Activated T-helper 17 cell treated with anti-CD3 and anti-CD28 coated beads, Interleukin-2, amount 50 U/mL, for 72 hours (primary cell): ENCODE measurements at regions not wholly inside any gene's neighbourhood (a gene's known extent, or its start where the extent isn't known, plus 50 kb on each side); places are given as distances from the start of the nearest gene placed in this dataset.

ENCODE experiments used
- ATAC-seq: fragments of 150-1000 bp; cut with Tn5 transposase; replicated peaks from 2 replicates; pipeline ENCODE4 v1.10.0; 2021; ENCODE audit warnings: mild to moderate bottlenecking, moderate library complexity
- H3K27ac Mint-ChIP-seq: one replicate; pipeline ENCODE4 v1.8.0; 2022; ENCODE audit warnings: mixed read lengths
- H3K27me3 Mint-ChIP-seq: one replicate; pipeline ENCODE4 v1.8.0; 2022; ENCODE audit warnings: mixed read lengths
- H3K36me3 Mint-ChIP-seq: one replicate; pipeline ENCODE4 v1.8.0; 2022; ENCODE audit warnings: low read depth, mild to moderate bottlenecking, mixed read lengths
- H3K4me1 Mint-ChIP-seq: one replicate; pipeline ENCODE4 v1.8.0; 2022; ENCODE audit warnings: mixed read lengths
- H3K4me3 Mint-ChIP-seq: one replicate; pipeline ENCODE4 v1.8.0; 2022; ENCODE audit warnings: mild to moderate bottlenecking, mixed read lengths
- H3K9me3 Mint-ChIP-seq: one replicate; pipeline ENCODE4 v1.8.0; 2022; ENCODE audit warnings: mixed read lengths

DNA sequence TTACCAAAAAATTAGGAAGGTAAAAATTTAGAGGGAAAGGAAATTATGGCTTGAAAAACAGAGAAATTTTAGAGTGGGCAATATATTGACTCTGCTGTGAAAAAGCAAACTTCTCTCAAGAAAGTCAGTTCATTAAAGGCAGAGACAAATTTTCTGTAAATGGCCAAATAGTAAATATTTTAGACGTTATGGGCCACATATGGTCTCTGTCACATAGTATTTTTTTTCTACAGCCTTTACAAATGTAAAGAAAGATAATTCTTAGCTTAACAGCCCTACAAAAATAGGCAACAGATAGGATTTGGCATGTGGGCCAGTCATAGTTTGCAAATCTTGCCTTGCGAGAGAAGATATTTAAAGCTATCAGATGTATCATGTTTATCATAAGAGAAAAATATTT lies 1750.4 kb downstream of the SUCLG1 start:
- ATAC-seq, result no peak
- no peak overlapping the region for H3K27ac Mint-ChIP-seq
- no peak overlapping the region for H3K4me3 Mint-ChIP-seq
- H3K27me3 Mint-ChIP-seq, result no peaks in the 10 kb centered on the region
- no peaks in the 10 kb centered on the region for H3K36me3 Mint-ChIP-seq
- H3K9me3 Mint-ChIP-seq, result peaks cover 14% of the 10 kb centered on the region
- no peaks in the 10 kb centered on the region for H3K4me1 Mint-ChIP-seq

GRCh38 chr2:82697231-82697630 lies 1761.8 kb downstream of the SUCLG1 start:
- no peaks in the 10 kb centered on the region for H3K36me3 Mint-ChIP-seq
- no peak overlapping the region for H3K4me3 Mint-ChIP-seq
- H3K27me3 Mint-ChIP-seq, result no peaks in the 10 kb centered on the region
- ATAC-seq, result no peak
- H3K9me3 Mint-ChIP-seq, result peaks cover 6% of the 10 kb centered on the region
- no peak overlapping the region for H3K27ac Mint-ChIP-seq
- H3K4me1 Mint-ChIP-seq, result no peaks in the 10 kb centered on the region

DNA sequence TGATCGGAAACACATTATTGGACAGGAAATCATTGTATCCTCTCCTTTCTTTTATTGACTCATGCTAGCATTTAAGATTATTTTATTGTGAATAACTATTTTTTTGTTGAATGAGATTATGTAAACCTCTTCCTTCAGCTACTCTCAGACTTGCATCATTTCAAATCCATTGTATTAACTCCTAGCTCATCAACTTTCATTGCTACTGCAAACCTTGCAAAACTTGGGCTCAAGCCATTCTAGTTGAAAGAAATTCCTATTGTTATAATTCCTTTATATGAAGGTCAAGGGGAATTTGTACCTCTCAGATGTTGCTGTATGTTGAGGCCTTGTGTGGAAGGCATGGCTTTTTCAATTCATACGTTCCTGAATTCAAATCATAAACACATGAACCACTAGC lies 1764.6 kb downstream of the SUCLG1 start:
- ATAC-seq, result no peak
- no peaks in the 10 kb centered on the region for H3K4me1 Mint-ChIP-seq
- no peak overlapping the region for H3K4me3 Mint-ChIP-seq
- H3K9me3 Mint-ChIP-seq, result peaks cover 6% of the 10 kb centered on the region
- no peak overlapping the region for H3K27ac Mint-ChIP-seq
- no peaks in the 10 kb centered on the region for H3K36me3 Mint-ChIP-seq
- no peaks in the 10 kb centered on the region for H3K27me3 Mint-ChIP-seq

DNA sequence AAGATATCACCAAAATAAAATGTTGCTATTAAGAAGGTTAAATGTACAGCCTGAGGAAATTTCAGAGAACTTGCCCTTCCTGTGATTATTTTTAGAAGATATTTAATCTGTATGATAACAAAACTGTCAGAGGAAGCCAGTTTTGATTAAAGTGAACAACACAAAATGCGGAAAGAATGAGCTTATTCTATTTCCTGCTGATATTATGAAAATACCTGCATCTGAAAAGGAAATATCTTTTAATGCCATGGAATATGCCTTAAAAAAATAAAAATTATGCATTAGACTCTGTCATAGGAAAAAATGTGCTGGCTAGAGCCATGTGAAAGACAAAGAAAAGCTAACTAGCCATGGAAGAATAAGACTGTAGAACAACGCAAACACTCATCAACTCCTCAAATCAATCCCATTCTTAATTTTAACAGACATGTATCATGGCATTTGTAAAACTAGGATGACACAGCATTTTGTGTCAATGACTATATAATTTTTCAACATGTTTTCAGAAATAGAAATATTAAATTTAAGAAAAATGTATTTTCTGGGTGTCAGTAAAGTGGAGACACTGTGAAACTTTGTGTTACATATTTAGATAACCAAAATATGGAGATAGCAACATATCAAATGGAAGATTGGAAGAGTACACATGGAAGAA lies 1768.2 kb downstream of the SUCLG1 start:
- H3K27me3 Mint-ChIP-seq, result no peaks in the 10 kb centered on the region
- H3K36me3 Mint-ChIP-seq, result no peaks in the 10 kb centered on the region
- H3K9me3 Mint-ChIP-seq, result peaks cover 4% of the 10 kb centered on the region
- H3K4me1 Mint-ChIP-seq, result no peaks in the 10 kb centered on the region
- no peak overlapping the region for H3K27ac Mint-ChIP-seq
- no peak for ATAC-seq
- H3K4me3 Mint-ChIP-seq, result no peak overlapping the region

- ATAC-seq, result no peak
- Mint-ChIP-seq H3K27ac (no peak overlapping the region), H3K4me3 (no peak overlapping the region), H3K4me1 (no peaks in the 10 kb centered on the region), H3K9me3 (peaks cover 14% of the 10 kb centered on the region), H3K36me3 (no peaks in the 10 kb centered on the region), H3K27me3 (no peaks in the 10 kb centered on the region)
Observed at GRCh38 chr2:82675186-82675585, 1783.9 kb downstream of the SUCLG1 start.

GRCh38 chr2:82674652-82675051 lies 1784.4 kb downstream of the SUCLG1 start:
- Mint-ChIP-seq H3K36me3 (no peaks in the 10 kb centered on the region), H3K27me3 (no peaks in the 10 kb centered on the region), H3K27ac (no peak overlapping the region), H3K9me3 (peaks cover 14% of the 10 kb centered on the region), H3K4me1 (no peaks in the 10 kb centered on the region), H3K4me3 (no peak overlapping the region)
- ATAC-seq, result no peak

DNA sequence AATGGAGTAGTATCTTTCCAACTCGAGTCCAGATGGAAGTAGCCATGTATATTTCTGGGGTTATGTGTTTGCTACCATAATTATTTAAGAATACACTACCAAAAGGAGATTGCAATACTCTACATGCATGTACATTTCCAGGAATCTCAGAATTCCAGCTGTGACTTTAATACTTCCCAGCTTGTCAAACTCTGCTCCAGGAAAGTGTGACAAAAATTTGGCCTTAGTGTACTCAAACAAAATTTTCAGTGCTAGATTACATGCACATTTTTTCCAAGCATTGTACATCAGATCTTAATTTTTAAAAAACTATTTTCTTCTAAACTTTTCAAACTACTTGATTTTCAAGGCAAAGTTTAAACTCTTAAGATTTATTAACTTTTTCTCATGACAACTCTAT lies 1791.6 kb downstream of the SUCLG1 start:
- Mint-ChIP-seq H3K27me3 (no peaks in the 10 kb centered on the region), H3K9me3 (peaks cover 6% of the 10 kb centered on the region)

GRCh38 chr2:82665691-82666090 lies 1793.4 kb downstream of the SUCLG1 start:
- Mint-ChIP-seq H3K9me3 (peaks cover 5% of the 10 kb centered on the region), H3K27me3 (no peaks in the 10 kb centered on the region), H3K4me1 (no peaks in the 10 kb centered on the region), H3K36me3 (no peaks in the 10 kb centered on the region), H3K27ac (no peak overlapping the region), H3K4me3 (no peak overlapping the region)
- ATAC-seq, result no peak

More for the DNA sequence above, 1791.6 kb downstream of the SUCLG1 start:
- H3K4me1 Mint-ChIP-seq, result no peaks in the 10 kb centered on the region
- no peak overlapping the region for H3K27ac Mint-ChIP-seq
- H3K4me3 Mint-ChIP-seq, result no peak overlapping the region
- H3K36me3 Mint-ChIP-seq, result no peaks in the 10 kb centered on the region
- ATAC-seq, result no peak

DNA sequence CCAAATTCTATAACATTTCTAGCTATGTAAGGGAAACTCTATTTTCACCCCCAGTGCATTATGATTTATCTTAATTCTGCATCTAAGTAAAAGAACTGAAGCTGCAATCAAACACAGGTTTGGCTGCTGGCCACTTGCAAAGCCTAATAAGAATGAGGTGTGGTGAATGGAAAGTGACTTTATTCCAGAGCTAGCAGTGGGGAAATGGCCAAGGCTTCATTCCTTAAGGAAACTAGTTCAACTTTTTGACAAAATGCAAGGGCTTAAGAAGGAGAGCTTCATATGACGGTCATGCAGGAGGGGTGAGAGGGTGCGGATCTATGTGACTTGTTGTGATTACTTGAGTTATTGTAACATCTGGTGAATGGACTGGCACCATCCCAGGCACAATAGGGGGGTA lies 1802.0 kb downstream of the SUCLG1 start:
- H3K27me3 Mint-ChIP-seq, result no peaks in the 10 kb centered on the region
- no peak overlapping the region for H3K4me3 Mint-ChIP-seq
- H3K36me3 Mint-ChIP-seq, result no peaks in the 10 kb centered on the region

GRCh38 chr2:82656420-82656819 lies 1802.7 kb downstream of the SUCLG1 start:
- peaks cover 9% of the 10 kb centered on the region for H3K9me3 Mint-ChIP-seq
- ATAC-seq, result no peak
- H3K36me3 Mint-ChIP-seq, result no peaks in the 10 kb centered on the region
- H3K27me3 Mint-ChIP-seq, result no peaks in the 10 kb centered on the region
- H3K4me1 Mint-ChIP-seq, result no peaks in the 10 kb centered on the region
- H3K4me3 Mint-ChIP-seq, result no peak overlapping the region
- H3K27ac Mint-ChIP-seq, result no peak overlapping the region

More for the DNA sequence above, 1802.0 kb downstream of the SUCLG1 start:
- ATAC-seq, result no peak
- peaks cover 5% of the 10 kb centered on the region for H3K9me3 Mint-ChIP-seq
- no peaks in the 10 kb centered on the region for H3K4me1 Mint-ChIP-seq
- H3K27ac Mint-ChIP-seq, result no peak overlapping the region

- H3K27me3 Mint-ChIP-seq, result no peaks in the 10 kb centered on the region
- H3K4me3 Mint-ChIP-seq, result no peak overlapping the region
- H3K27ac Mint-ChIP-seq, result no peak overlapping the region
- no peaks in the 10 kb centered on the region for H3K4me1 Mint-ChIP-seq
- no peak for ATAC-seq
- H3K36me3 Mint-ChIP-seq, result no peaks in the 10 kb centered on the region
- H3K9me3 Mint-ChIP-seq, result peaks cover 14% of the 10 kb centered on the region
Observed at GRCh38 chr2:82652117-82652516, 1807.0 kb downstream of the SUCLG1 start.

GRCh38 chr2:82650038-82650437 lies 1809.0 kb downstream of the SUCLG1 start:
- no peaks in the 10 kb centered on the region for H3K4me1 Mint-ChIP-seq
- peaks cover 23% of the 10 kb centered on the region for H3K9me3 Mint-ChIP-seq
- H3K4me3 Mint-ChIP-seq, result no peak overlapping the region
- H3K36me3 Mint-ChIP-seq, result no peaks in the 10 kb centered on the region
- no peak overlapping the region for H3K27ac Mint-ChIP-seq
- no peaks in the 10 kb centered on the region for H3K27me3 Mint-ChIP-seq
- no peak for ATAC-seq

DNA sequence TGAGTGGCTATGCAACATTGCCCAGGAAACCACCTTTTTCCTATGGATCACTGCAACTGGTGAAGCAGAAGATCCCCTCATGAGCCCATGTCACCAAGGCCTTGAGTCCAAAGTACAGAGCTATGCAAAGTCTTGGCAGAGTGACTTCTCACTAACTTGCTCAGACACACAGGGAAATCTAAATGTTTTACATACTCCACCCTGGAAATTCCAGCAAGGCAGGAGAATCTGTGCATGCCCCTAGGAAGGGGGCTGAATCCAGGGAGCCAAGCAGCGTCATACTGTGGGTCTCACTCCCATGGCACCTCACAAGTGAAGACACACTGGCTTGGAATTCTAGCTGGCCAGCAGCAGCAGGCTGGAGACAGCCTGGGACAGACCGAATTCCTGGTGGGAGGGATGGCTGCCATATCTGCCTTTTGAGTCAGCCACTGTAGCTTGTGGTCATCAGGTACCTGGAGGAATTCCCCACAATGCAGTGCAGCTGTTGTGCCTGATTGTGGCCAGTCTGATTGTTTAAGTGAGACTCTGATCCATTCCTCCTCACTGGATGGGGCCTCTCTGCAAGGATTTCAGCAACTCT lies 1817.4 kb downstream of the SUCLG1 start:
- Mint-ChIP-seq H3K4me1 (no peaks in the 10 kb centered on the region), H3K27ac (no peak overlapping the region), H3K9me3 (peaks cover 36% of the 10 kb centered on the region), H3K27me3 (no peaks in the 10 kb centered on the region), H3K4me3 (no peak overlapping the region), H3K36me3 (no peaks in the 10 kb centered on the region)
- no peak for ATAC-seq

DNA sequence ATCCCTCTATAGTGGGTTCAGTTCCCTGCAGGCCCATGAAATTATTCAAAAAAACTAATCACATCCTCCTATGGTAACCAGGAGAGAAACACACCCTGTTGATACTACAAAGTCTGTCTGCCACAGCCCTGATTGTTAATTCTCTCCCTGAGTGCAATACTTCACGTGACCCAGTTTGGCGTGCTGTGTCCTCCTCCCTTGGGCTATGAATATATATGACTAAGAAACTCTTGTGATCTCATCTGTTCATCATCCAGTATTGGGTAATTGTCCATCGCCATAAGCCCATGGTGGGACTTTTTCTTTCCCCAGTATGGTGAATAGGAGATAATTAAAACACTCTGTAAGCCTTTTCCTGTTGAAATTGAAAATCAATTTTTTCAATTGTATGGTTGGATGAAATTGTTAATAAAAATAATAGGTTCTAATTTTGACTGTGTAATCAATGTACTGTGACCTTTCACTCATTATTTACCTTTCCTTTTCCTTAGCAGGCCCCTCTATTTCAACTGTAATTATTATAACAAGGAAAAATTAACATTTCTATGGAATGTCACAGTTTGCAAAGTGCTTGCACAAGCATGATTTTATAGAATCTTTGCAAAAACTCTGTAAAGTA lies 1822.6 kb downstream of the SUCLG1 start:
- no peaks in the 10 kb centered on the region for H3K4me1 Mint-ChIP-seq
- no peaks in the 10 kb centered on the region for H3K27me3 Mint-ChIP-seq
- no peak for ATAC-seq
- H3K4me3 Mint-ChIP-seq, result no peak overlapping the region
- H3K27ac Mint-ChIP-seq, result no peak overlapping the region
- H3K36me3 Mint-ChIP-seq, result no peaks in the 10 kb centered on the region
- peaks cover 21% of the 10 kb centered on the region for H3K9me3 Mint-ChIP-seq

DNA sequence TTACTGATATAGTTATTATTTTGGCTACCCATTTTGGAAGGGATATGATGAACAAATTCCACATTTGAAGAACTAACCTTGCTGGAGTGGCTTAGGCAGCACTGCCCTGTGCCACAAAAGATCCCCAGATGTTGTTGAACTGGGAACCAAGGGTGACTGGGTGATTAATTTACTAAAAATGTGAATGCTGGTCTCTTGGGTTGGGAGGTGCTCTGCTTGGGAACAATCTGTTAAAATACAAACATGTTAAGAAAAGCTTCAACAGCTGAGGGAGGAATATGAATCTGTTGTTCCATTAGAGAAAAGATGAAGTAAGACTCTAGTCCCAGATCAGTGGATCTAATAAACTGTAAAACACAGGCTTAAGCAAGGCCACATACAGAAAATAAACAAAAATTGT lies 1860.1 kb downstream of the SUCLG1 start:
- no peaks in the 10 kb centered on the region for H3K27me3 Mint-ChIP-seq
- H3K9me3 Mint-ChIP-seq, result peaks cover 16% of the 10 kb centered on the region
- no peaks in the 10 kb centered on the region for H3K4me1 Mint-ChIP-seq
- no peaks in the 10 kb centered on the region for H3K36me3 Mint-ChIP-seq
- H3K4me3 Mint-ChIP-seq, result no peak overlapping the region
- no peak overlapping the region for H3K27ac Mint-ChIP-seq
- no peak for ATAC-seq
